Dermis microvascular lymphatic vessel endothelial cell (primary cell): ENCODE measurements at regions not wholly inside any gene's neighbourhood (a gene's known extent, or its start where the extent isn't known, plus 50 kb on each side); places are given as distances from the start of the nearest gene placed in this dataset.
A peak's percentile ranks its signal among the peaks of the same experiment; 100 is the strongest.

Experiments
- DNase-seq, 2 donors: peaks; one replicate each; pipeline versions ENCODE4 v3.0.0 to v3.0.0-alpha.2; 2010; ENCODE audit warnings: low read depth in 2 of 2

- peak in 1 of 2 donors; percentile 65 for DNase-seq
Observed at GRCh38 chr2:70397186-70397585, 95.3 kb upstream of the FAM136A start.

GRCh38 chr2:70396612-70397011 is 94.7 kb upstream of the FAM136A start:
- DNase-seq, result no peak

GRCh38 chr2:70393881-70394280 is 92.0 kb upstream of the FAM136A start:
- DNase-seq, result no peak

- no peak for DNase-seq
Observed at GRCh38 chr2:70391988-70392387, 90.1 kb upstream of the FAM136A start.

GRCh38 chr2:70391259-70391658 is 89.4 kb upstream of the FAM136A start:
- DNase-seq, result no peak

- DNase-seq, result no peak
Observed at GRCh38 chr2:70388813-70389212, 86.9 kb upstream of the FAM136A start.

GRCh38 chr2:70388128-70388527 is 86.3 kb upstream of the FAM136A start:
- DNase-seq, result no peak

GRCh38 chr2:70385966-70386595 is 84.2 kb upstream of the FAM136A start:
- no peak for DNase-seq

- DNase-seq, result no peak
Observed at GRCh38 chr2:70385204-70385603, 83.3 kb upstream of the FAM136A start.

GRCh38 chr2:70381821-70382220 is 80.0 kb upstream of the FAM136A start:
- no peak for DNase-seq

GRCh38 chr2:70381235-70381634 is 79.4 kb upstream of the FAM136A start:
- no peak for DNase-seq

- DNase-seq, result no peak
Observed at GRCh38 chr2:70380621-70381020, 78.8 kb upstream of the FAM136A start.

- DNase-seq, result no peak
Observed at GRCh38 chr2:70374616-70375015, 72.7 kb upstream of the FAM136A start.

- peak; percentile 90 to 91 for DNase-seq
Observed at GRCh38 chr2:70371753-70372152, 69.9 kb upstream of the FAM136A start.

- no peak for DNase-seq
Observed at GRCh38 chr2:70369082-70369481, 67.2 kb upstream of the FAM136A start.

GRCh38 chr2:70368545-70368944 is 66.7 kb upstream of the FAM136A start:
- no peak for DNase-seq

GRCh38 chr2:70367722-70368323 is 66.0 kb upstream of the FAM136A start:
- peak in 1 of 2 donors; percentile 19 for DNase-seq

- DNase-seq, result no peak
Observed at GRCh38 chr2:70362661-70363060, 60.8 kb upstream of the FAM136A start.

- peak; percentile 55 to 73 for DNase-seq
Observed at GRCh38 chr2:70360661-70361270, 58.9 kb upstream of the FAM136A start.

- peak in 1 of 2 donors; percentile 57 for DNase-seq
Observed at GRCh38 chr2:70357684-70358071, 55.8 kb upstream of the FAM136A start.

- DNase-seq, result peak in 1 of 2 donors; percentile 72
Observed at GRCh38 chr2:70356941-70357683, 55.2 kb upstream of the FAM136A start.

- DNase-seq, result peak in 1 of 2 donors; percentile 22
Observed at GRCh38 chr2:70354264-70354949, 52.5 kb upstream of the FAM136A start.
